HCT116 (cell line): ENCODE measurements at regions not wholly inside any gene's neighbourhood (a gene's known extent, or its start where the extent isn't known, plus 50 kb on each side); places are given as distances from the start of the nearest gene placed in this dataset.

Experiments used
- ATAC-seq: fragments of 200-7000 bp; cut with Tn5 transposase; 2 replicates; pipeline ENCODE4 v1.9.1; 2020; ENCODE audit warnings: mild to moderate bottlenecking, moderate library complexity
- BruUV-seq: library from RNA; stranded (reverse); fragments of 400-500 nt; replicated peaks from 2 replicates; lab custom pipeline; 2021; lab: Mats Ljungman, UMichigan
- CTCF ChIA-PET: fragments of 300-600 bp; sonication (Branson Sonifier 250); formaldehyde crosslinking; loops from one replicate; lab custom pipeline; 2021; ENCODE audit warnings: antibody characterized with exemption; lab: Charles Lee
- POLR2A ChIA-PET: fragments of 300-600, 350-600 bp; sonication (Branson Sonifier 250); formaldehyde crosslinking; loops from one replicate; lab custom pipeline; 2021; ENCODE audit warnings: antibody characterized with exemption; lab: Charles Lee
- RAD21 ChIA-PET, 2 experiments: fragments of 300-600 bp; sonication (Branson Sonifier 250); formaldehyde crosslinking; loops; one replicate each; lab custom pipeline; 2023; ENCODE audit warnings: low total read pairs in 2 of 2; ENCODE audit not compliant: uncharacterized antibody in 2 of 2, unreplicated experiment in 2 of 2, low non-redundant PET in 1 of 2; lab: Charles Lee
- DNase-seq: peaks from one replicate; pipeline ENCODE4 v3.0.0-alpha.2; 2010; ENCODE audit warnings: low read depth, low spot score
- H2AFZ ChIP-seq: fragments of 200-600 bp; shearing (Covaris generic), sonication (generic); 2 replicates; pipeline ENCODE4 v1.6.1; 2017; ENCODE audit warnings: low read depth, mixed run types, mixed read lengths, antibody characterized with exemption, low read length; ENCODE audit not compliant: poor library complexity, severe bottlenecking
- H3K27ac ChIP-seq: 2 replicates; pipeline ENCODE4 v1.5.1; 2012; ENCODE audit warnings: low read depth, low read length
- H3K27me3 ChIP-seq: fragments of 200-600 bp; sonication (generic); 2 replicates; pipeline ENCODE4 v1.6.1; 2016; ENCODE audit warnings: mixed run types, low read length, mixed read lengths; ENCODE audit not compliant: insufficient read depth
- H3K36me3 ChIP-seq, 2 experiments: fragments of 200-500 bp in 1 of 2; fragments of 200-600 bp in 1 of 2; sonication (Bioruptor generic) in 1 of 2; sonication (generic) in 1 of 2; 2 replicates each; pipeline versions ENCODE4 v1.5.1 to v1.6.1; 2014 to 2016; ENCODE audit warnings: low read length in 2 of 2, inconsistent platforms in 1 of 2, mixed read lengths in 1 of 2, mixed run types in 1 of 2; ENCODE audit not compliant: insufficient read depth in 2 of 2, control insufficient read depth in 1 of 2
- H3K4me1 ChIP-seq, 2 experiments: fragments of 200-600 bp in 1 of 2; sonication (generic) in 1 of 2; 2 replicates each; pipeline versions ENCODE4 v1.5.1 to v1.6.1; 2012 to 2017; ENCODE audit warnings: low read length in 2 of 2, inconsistent platforms in 1 of 2, mild to moderate bottlenecking in 1 of 2, mixed read lengths in 1 of 2, mixed run types in 1 of 2, moderate library complexity in 1 of 2; ENCODE audit not compliant: insufficient read depth in 2 of 2, control insufficient read depth in 1 of 2
- H3K4me2 ChIP-seq: fragments of 200-600 bp; sonication (generic); 2 replicates; pipeline ENCODE4 v1.6.1; 2017; ENCODE audit warnings: mixed run types, low read length, mixed read lengths
- H3K4me3 ChIP-seq, 2 experiments: fragments of 200-600 bp in 1 of 2; sonication (generic) in 1 of 2; replicated peaks in 1 of 2; 2 replicates each; pipeline ENCODE4 v1.5.1; 2011 to 2016; ENCODE audit warnings: low read length in 2 of 2, control low read depth in 1 of 2, low read depth in 1 of 2, mild to moderate bottlenecking in 1 of 2, mixed read lengths in 1 of 2, mixed run types in 1 of 2
- H3K79me2 ChIP-seq: fragments of 200-600 bp; sonication (generic); 2 replicates; pipeline ENCODE4 v1.6.1; 2017; ENCODE audit warnings: mild to moderate bottlenecking, mixed run types, low read length, moderate library complexity, mixed read lengths; ENCODE audit not compliant: insufficient read depth
- H3K9ac ChIP-seq: fragments of 200-600 bp; sonication (generic); 2 replicates; pipeline ENCODE4 v1.6.1; 2016; ENCODE audit warnings: low read length, mixed read lengths
- H3K9me2 ChIP-seq: fragments of 200-600 bp; sonication (generic), shearing (Covaris generic); 2 replicates; pipeline ENCODE4 v1.6.1; 2017; ENCODE audit warnings: mixed run types, mild to moderate bottlenecking, moderate library complexity; ENCODE audit not compliant: insufficient read depth
- H3K9me3 ChIP-seq, 2 experiments: fragments of 200-500 bp in 1 of 2; fragments of 200-600 bp in 1 of 2; sonication (Bioruptor generic) in 1 of 2; sonication (generic) in 1 of 2; 2 replicates each; pipeline ENCODE4 v1.6.1; 2014 to 2017; ENCODE audit warnings: low read length in 2 of 2, mixed read lengths in 2 of 2, inconsistent platforms in 1 of 2, low read depth in 1 of 2, mild to moderate bottlenecking in 1 of 2, mixed run types in 1 of 2, moderate library complexity in 1 of 2; ENCODE audit not compliant: control insufficient read depth in 1 of 2, insufficient read depth in 1 of 2
- H4K20me1 ChIP-seq: fragments of 200-600 bp; sonication (generic), shearing (Covaris generic); 2 replicates; pipeline ENCODE4 v1.6.1; 2017; ENCODE audit warnings: mixed run types, mild to moderate bottlenecking, moderate library complexity; ENCODE audit not compliant: insufficient read depth
- ATF3 ChIP-seq: IDR thresholded peaks from 2 replicates; pipeline ENCODE4 v1.6.1; 2012
- CEBPB ChIP-seq: IDR thresholded peaks from 2 replicates; pipeline ENCODE4 v1.6.1; 2012; ENCODE audit warnings: low read depth
- CTCF ChIP-seq, 3 experiments: fragments of 200-600 bp in 1 of 3; sonication (generic) in 1 of 3; IDR thresholded peaks in 2 of 3; conservative IDR thresholded peaks in 1 of 3; 2 replicates each; pipeline ENCODE4 v1.5.1; 2012 to 2017; ENCODE audit warnings: low read depth in 2 of 3, low read length in 2 of 3, antibody characterized with exemption in 1 of 3, borderline replicate concordance in 1 of 3, control low read depth in 1 of 3, mild to moderate bottlenecking in 1 of 3, mixed read lengths in 1 of 3, mixed run types in 1 of 3, moderate library complexity in 1 of 3; ENCODE audit not compliant: insufficient read depth in 1 of 3
- EGR1 ChIP-seq: IDR thresholded peaks from 2 replicates; pipeline ENCODE4 v1.6.1; 2012; ENCODE audit warnings: low read depth
- EZH2 ChIP-seq: fragments of 200-600 bp; sonication (generic); IDR thresholded peaks from 2 replicates; pipeline ENCODE4 v1.6.1; 2017; ENCODE audit warnings: antibody characterized with exemption, mixed run types
- EZH2phosphoT487 ChIP-seq: fragments of 200-600 bp; IDR thresholded peaks from 2 replicates; pipeline ENCODE4 v1.6.1; 2018; ENCODE audit warnings: antibody characterized with exemption, borderline replicate concordance
- JUND ChIP-seq: IDR thresholded peaks from 2 replicates; pipeline ENCODE4 v1.6.1; 2012
- POLR2AphosphoS5 ChIP-seq: IDR thresholded peaks from 2 replicates; pipeline ENCODE4 v1.6.1; 2011; ENCODE audit warnings: mild to moderate bottlenecking, low read depth, low read length, moderate library complexity
- REST ChIP-seq: IDR thresholded peaks from 2 replicates; pipeline ENCODE4 v1.6.1; 2012; ENCODE audit warnings: low read depth
- SRF ChIP-seq: IDR thresholded peaks from 2 replicates; pipeline ENCODE4 v1.6.1; 2012; ENCODE audit warnings: low read depth
- intact Hi-C: fragments of 100-400 bp; cut with micrococcal nuclease; formaldehyde crosslinking; loops from 2 replicates; pipeline ENCODE4 v1.10.0; 2022
- TF ChIP-seq, protein P1 (sequence below): IDR thresholded peaks from 2 replicates; pipeline ENCODE4 v1.6.1; 2011; ENCODE audit warnings: mild to moderate bottlenecking, low read length, moderate library complexity; ENCODE audit not compliant: insufficient replicate concordance; ENCODE audit errors: extremely low read depth

- TF ChIP-seq CTCF (IDR thresholded peaks at IDR 0.05 in 2 of 3, conservative IDR thresholded peaks at IDR 0.05 in 1 of 3; ENCODE audit: borderline replicate concordance in 1 of 3, insufficient read depth in 1 of 3, low read depth in 2 of 3, low read length in 2 of 3) (no peak), EGR1 (no peak), JUND (no peak), ATF3 (no peak), EZH2 (no peak), EZH2phosphoT487 (no peak), SRF (no peak)
- TF ChIP-seq, protein P1, sequence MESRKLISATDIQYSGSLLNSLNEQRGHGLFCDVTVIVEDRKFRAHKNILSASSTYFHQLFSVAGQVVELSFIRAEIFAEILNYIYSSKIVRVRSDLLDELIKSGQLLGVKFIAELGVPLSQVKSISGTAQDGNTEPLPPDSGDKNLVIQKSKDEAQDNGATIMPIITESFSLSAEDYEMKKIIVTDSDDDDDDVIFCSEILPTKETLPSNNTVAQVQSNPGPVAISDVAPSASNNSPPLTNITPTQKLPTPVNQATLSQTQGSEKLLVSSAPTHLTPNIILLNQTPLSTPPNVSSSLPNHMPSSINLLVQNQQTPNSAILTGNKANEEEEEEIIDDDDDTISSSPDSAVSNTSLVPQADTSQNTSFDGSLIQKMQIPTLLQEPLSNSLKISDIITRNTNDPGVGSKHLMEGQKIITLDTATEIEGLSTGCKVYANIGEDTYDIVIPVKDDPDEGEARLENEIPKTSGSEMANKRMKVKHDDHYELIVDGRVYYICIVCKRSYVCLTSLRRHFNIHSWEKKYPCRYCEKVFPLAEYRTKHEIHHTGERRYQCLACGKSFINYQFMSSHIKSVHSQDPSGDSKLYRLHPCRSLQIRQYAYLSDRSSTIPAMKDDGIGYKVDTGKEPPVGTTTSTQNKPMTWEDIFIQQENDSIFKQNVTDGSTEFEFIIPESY: no peak
Observed at GRCh38 chr2:16170675-16171424, 230.5 kb downstream of the MYCN start (continued).

GRCh38 chr2:16169381-16169960 is 229.1 kb downstream of the MYCN start:
- TF ChIP-seq REST (no peak), EZH2phosphoT487 (no peak), EZH2 (no peak), JUND (no peak), CEBPB (no peak), POLR2AphosphoS5 (no peak)
- 0 out of 2 replicates have a peak, but pooled peaks cover 3% of the 10 kb centered on the region for H3K27me3 ChIP-seq
- no peaks in the 10 kb centered on the region for H3K9me2 ChIP-seq
- ATAC-seq (no peak), DNase-seq (no peak)
- H3K9me3 ChIP-seq: no peaks in the 10 kb centered on the region
- intact Hi-C loops: no loop called here
- no peak overlapping the region for H3K27ac ChIP-seq
- POLR2A ChIA-PET: no interaction called here
- H2AFZ ChIP-seq: no peak overlapping the region
- no peak overlapping the region for H3K9ac ChIP-seq
- BruUV-seq: no TSS peak
- no peaks in the 10 kb centered on the region for H3K4me1 ChIP-seq
- no peaks in the 10 kb centered on the region for H3K36me3 ChIP-seq
- no peaks in the 10 kb centered on the region for H4K20me1 ChIP-seq
- CTCF ChIA-PET: no interaction called here
- RAD21 ChIA-PET: no interaction called here
- no peak overlapping the region for H3K4me2 ChIP-seq
- H3K4me3 ChIP-seq: no peak overlapping the region
- H3K79me2 ChIP-seq: no peaks in the 10 kb centered on the region
